ENCODE measurements at regions not wholly inside any gene's neighbourhood (a gene's known extent, or its start where the extent isn't known, plus 50 kb on each side); places are given as distances from the start of the nearest gene placed in this dataset.

- Histone ChIP-seq H4K8ac (ENCODE audit: extremely low read depth, insufficient read depth, low read length) (no peak overlapping the region), H3K56ac (replicated peaks; ENCODE audit: insufficient read length, low read depth, low read length) (no peak overlapping the region), H3K27me3 (replicated peaks in 1 of 4; ENCODE audit: control insufficient read depth in 3 of 4, extremely low read depth in 1 of 4, insufficient read depth in 3 of 4, low read length in 3 of 4) (no peaks in the 10 kb centered on the region), H3K79me2 (ENCODE audit: control insufficient read depth in 1 of 2, insufficient read depth in 2 of 2, low read length in 2 of 2) (no peaks in the 10 kb centered on the region), H2AFZ (ENCODE audit: low read length) (no peak overlapping the region), H3K9ac (replicated peaks in 1 of 4; ENCODE audit: extremely low read depth in 1 of 4, low read depth in 3 of 4, low read length in 3 of 4) (no peak overlapping the region), H3K4me3 (ENCODE audit: extremely low read depth in 1 of 4, insufficient read depth in 2 of 4, low read depth in 3 of 4, low read length in 4 of 4) (no peak overlapping the region), H2BK20ac (ENCODE audit: low read length) (no peak overlapping the region), H2AK5ac (ENCODE audit: low read depth, low read length) (no peak overlapping the region), H4K20me1 (replicated peaks in 1 of 2; ENCODE audit: control insufficient read depth in 1 of 2, insufficient read depth in 2 of 2, low read length in 2 of 2) (no peaks in the 10 kb centered on the region), H3K4me1 (replicated peaks in 1 of 4; ENCODE audit: control insufficient read depth in 3 of 4, insufficient read depth in 4 of 4, low read length in 3 of 4) (no peaks in the 10 kb centered on the region), H3K18ac (ENCODE audit: extremely low read depth, low read length) (no peak overlapping the region), H3K4me2 (ENCODE audit: insufficient read depth in 1 of 2, low read depth in 2 of 2, low read length in 2 of 2) (no peak overlapping the region), H2BK15ac (ENCODE audit: low read length) (no peak overlapping the region), H3K79me1 (ENCODE audit: low read depth, low read length) (no peaks in the 10 kb centered on the region), H2BK120ac (replicated peaks; ENCODE audit: low read depth, low read length) (no peak overlapping the region), H3K4ac (replicated peaks; ENCODE audit: insufficient read length, low read depth, low read length) (no peak overlapping the region), H3K23ac (ENCODE audit: insufficient read length) (no peak overlapping the region), H3K36me3 (ENCODE audit: control insufficient read depth in 2 of 4, insufficient read depth in 4 of 4, low read length in 3 of 4) (no peaks in the 10 kb centered on the region), H3K23me2 (ENCODE audit: low read depth, low read length) (no peaks in the 10 kb centered on the region), H4K91ac (replicated peaks; ENCODE audit: insufficient read length, low read length) (no peak overlapping the region), H4K5ac (ENCODE audit: insufficient read length, low read depth, low read length) (no peak overlapping the region), H3K27ac (ENCODE audit: low read depth, low read length) (no peak overlapping the region), H3K9me3 (ENCODE audit: insufficient read depth in 2 of 2, low read depth in 1 of 2, low read length in 1 of 2) (no peaks in the 10 kb centered on the region), H3K14ac (ENCODE audit: insufficient read length) (no peak overlapping the region), H2BK12ac (ENCODE audit: low read depth, low read length) (no peak overlapping the region), H2BK5ac (ENCODE audit: low read depth, low read length) (no peak overlapping the region)
- WGBS, 2 experiments (ENCODE audit: extremely low coverage in 1 of 2, insufficient coverage in 1 of 2, insufficient read length in 1 of 2, insufficient replicate concordance in 2 of 2, low coverage in 1 of 2, low lambda C conversion rate in 2 of 2, missing lambda C conversion rate in 1 of 2), result 91% methylated on average over 2 of the region's 2 CpGs; no CpG with 5 or more reads in 1 of the 2 experiments
- ChIA-PET POLR2A (ENCODE audit: partially characterized antibody) (no interaction called here), CTCF (ENCODE audit: partially characterized antibody) (no interaction called here)
- DNase-seq (ENCODE audit: low read depth in 1 of 2, low spot score in 2 of 2) (no peak), FAIRE-seq (no peak)
- TF ChIP-seq TCF12 (IDR thresholded peaks at IDR 0.05; ENCODE audit: low read depth, low read length) (no peak), JUN (IDR thresholded peaks at IDR 0.05; ENCODE audit: low read depth, low read length) (no peak), RAD21 (IDR thresholded peaks at IDR 0.05 in 1 of 2, conservative IDR thresholded peaks at IDR 0.05 in 1 of 2; ENCODE audit: low read depth in 2 of 2, low read length in 2 of 2) (no peak), EZH2 (IDR thresholded peaks at IDR 0.05; ENCODE audit: low read depth, low read length, severe bottlenecking) (no peak), KDM1A (IDR thresholded peaks at IDR 0.05; ENCODE audit: borderline replicate concordance, low read length) (no peak), CHD2 (IDR thresholded peaks at IDR 0.05; ENCODE audit: low read length) (no peak), CREB1 (IDR thresholded peaks at IDR 0.05) (no peak)
These were observed 183.8 kb upstream of the COX10 start for GRCh38 chr17:13885550-13885949.

Measured in H1 (cell line).